Hepatocyte (in vitro differentiated cells): ENCODE measurements at regions not wholly inside any gene's neighbourhood (a gene's known extent, or its start where the extent isn't known, plus 50 kb on each side); places are given as distances from the start of the nearest gene placed in this dataset.

Experiments used
- EZH2 ChIP-seq: fragments of 200-600 bp; sonication (generic); IDR thresholded peaks from 2 replicates; pipeline ENCODE4 v1.6.1; 2016; ENCODE audit warnings: antibody characterized with exemption, mild to moderate bottlenecking, borderline replicate concordance
- EZH2phosphoT487 ChIP-seq: fragments of 200-600 bp; sonication (generic); IDR thresholded peaks from one replicate; pipeline ENCODE4 v1.6.1; 2018; ENCODE audit warnings: antibody characterized with exemption, mild to moderate bottlenecking, low read depth, moderate library complexity; ENCODE audit not compliant: unreplicated experiment, severe bottlenecking
- TF ChIP-seq, protein P1 (sequence below): fragments of 200-600 bp; sonication (generic); IDR thresholded peaks from 2 replicates; pipeline ENCODE4 v1.5.1; 2016; ENCODE audit warnings: antibody characterized with exemption, mild to moderate bottlenecking; ENCODE audit not compliant: poor library complexity

DNA sequence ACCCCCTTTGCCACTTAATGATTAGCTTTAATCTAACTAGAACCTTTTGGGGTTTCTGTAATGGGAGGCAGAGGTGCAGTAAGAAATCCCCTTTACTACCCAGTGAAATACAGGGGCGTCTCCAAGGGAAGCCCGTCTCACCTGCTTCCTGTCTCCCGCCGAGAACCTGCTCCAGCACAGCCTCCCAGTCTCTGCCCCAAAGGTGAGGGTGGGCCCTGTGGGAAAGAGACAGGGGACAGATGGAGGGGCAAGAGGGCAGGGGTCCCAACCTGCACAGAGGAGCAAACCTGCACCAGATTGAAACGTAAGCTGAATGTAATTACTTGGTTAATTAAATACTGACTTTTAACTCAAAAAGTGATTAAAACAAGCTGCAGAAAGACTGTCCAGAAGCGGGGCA lies 474.2 kb upstream of the SULF2 start:
- TF ChIP-seq EZH2phosphoT487 (no peak), EZH2 (no peak)
- TF ChIP-seq, protein P1, sequence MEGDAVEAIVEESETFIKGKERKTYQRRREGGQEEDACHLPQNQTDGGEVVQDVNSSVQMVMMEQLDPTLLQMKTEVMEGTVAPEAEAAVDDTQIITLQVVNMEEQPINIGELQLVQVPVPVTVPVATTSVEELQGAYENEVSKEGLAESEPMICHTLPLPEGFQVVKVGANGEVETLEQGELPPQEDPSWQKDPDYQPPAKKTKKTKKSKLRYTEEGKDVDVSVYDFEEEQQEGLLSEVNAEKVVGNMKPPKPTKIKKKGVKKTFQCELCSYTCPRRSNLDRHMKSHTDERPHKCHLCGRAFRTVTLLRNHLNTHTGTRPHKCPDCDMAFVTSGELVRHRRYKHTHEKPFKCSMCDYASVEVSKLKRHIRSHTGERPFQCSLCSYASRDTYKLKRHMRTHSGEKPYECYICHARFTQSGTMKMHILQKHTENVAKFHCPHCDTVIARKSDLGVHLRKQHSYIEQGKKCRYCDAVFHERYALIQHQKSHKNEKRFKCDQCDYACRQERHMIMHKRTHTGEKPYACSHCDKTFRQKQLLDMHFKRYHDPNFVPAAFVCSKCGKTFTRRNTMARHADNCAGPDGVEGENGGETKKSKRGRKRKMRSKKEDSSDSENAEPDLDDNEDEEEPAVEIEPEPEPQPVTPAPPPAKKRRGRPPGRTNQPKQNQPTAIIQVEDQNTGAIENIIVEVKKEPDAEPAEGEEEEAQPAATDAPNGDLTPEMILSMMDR = no peak
